ENCODE measurements at regions not wholly inside any gene's neighbourhood (a gene's known extent, or its start where the extent isn't known, plus 50 kb on each side); places are given as distances from the start of the nearest gene placed in this dataset.

DNA sequence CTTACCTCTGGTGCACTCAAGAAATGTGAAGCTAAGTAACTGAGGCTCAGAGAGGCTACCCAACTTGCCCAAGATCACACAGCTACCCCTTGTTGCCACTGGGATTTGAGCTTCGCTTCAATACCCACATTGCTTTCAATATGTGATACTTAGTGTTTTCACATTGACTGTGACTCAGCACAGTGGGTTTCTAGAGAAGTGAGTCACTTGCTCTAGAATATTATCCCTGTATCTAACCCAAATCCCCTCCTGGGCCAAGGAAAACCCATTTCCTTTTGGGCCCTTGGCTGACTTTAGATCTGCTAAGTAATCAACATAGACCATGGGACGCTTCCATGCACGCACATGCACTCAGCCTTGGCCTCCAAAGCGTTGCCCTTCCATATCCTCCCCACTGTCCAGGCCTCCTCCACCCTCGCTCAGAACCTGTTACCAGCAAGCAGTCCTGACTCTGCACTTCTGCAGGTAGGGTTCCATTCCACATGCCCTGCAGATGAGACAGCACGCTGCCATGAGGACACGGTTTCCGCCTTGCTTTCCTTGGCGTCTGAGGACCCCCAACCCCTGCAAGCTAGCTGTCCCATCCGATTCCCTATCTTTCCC, 87.7 kb upstream of the CHST15 start:
- Mint-ChIP-seq H3K4me1 (peaks cover 8% of the 10 kb centered on the region), H3K27me3 (ENCODE audit: insufficient read depth, low read depth) (peaks cover 4% of the 10 kb centered on the region), H3K36me3 (no peaks in the 10 kb centered on the region), H3K27ac (no peak overlapping the region), H3K4me3 (no peak overlapping the region), H3K9me3 (no peaks in the 10 kb centered on the region)
- TF ChIP-seq EZH2phosphoT487 (IDR thresholded peaks at IDR 0.05), result no peak
- TF ChIP-seq EZH2 (IDR thresholded peaks at IDR 0.05), result no peak
- TF ChIP-seq CTCF (IDR thresholded peaks at IDR 0.05), result no peak
- no peak overlapping the region for H3K9ac ChIP-seq
- H3K27ac ChIP-seq, result no peak overlapping the region
- no peaks in the 10 kb centered on the region for H3K9me3 ChIP-seq (ENCODE audit: low read depth)
- H3K4me1 ChIP-seq, result no peaks in the 10 kb centered on the region
- H3F3A ChIP-seq (ENCODE audit: low read depth), result no peaks in the 10 kb centered on the region
- H2AFZ ChIP-seq (replicated peaks), result no peak overlapping the region
- H3K36me3 ChIP-seq, result no peaks in the 10 kb centered on the region
- no peaks in the 10 kb centered on the region for H4K20me1 ChIP-seq (ENCODE audit: low read depth)
- DNase-seq (ENCODE audit: low spot score), result no peak
- H3K4me2 ChIP-seq, result no peak overlapping the region
- no peaks in the 10 kb centered on the region for H3K79me2 ChIP-seq (ENCODE audit: low read depth)
- H3K4me3 ChIP-seq, result no peak overlapping the region
- H3K27me3 ChIP-seq, result no peaks in the 10 kb centered on the region

DNA sequence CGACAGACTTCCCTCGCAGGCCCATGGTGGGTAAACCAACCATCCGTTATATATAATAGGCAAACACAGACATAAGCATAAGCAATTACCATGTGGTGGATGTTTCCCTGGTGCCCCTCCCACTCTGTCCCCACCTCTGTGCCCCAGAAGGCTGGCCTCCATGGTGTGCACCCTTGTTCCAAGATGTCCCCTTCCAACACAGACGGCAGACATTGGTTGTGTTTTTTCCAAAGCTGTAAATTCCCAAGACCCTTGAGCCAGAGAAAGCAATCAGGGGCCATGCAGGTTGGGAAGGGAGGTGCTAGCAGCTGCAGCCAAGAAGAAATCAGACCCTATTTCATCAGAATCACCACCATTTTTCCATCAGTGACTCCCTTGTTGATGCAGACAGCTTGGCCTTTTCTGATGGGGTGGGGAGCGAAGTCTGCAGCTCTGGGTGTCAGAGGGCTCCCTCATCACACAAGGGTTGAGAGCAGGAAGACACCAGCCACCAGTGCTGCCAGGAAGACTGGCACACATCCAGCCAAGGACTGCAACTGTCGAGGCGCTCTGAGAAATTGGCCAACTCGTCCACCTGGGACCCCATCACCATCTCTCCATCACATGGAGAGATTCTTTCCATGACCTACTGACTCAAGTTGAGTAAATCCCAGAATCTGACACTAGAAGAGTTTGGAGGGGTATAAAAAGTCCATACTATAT, 86.8 kb upstream of the CHST15 start:
- no peaks in the 10 kb centered on the region for H3K9me3 ChIP-seq (ENCODE audit: low read depth)
- H3K36me3 ChIP-seq, result no peaks in the 10 kb centered on the region
- H3K27me3 ChIP-seq, result no peaks in the 10 kb centered on the region
- no peak overlapping the region for H3K4me3 Mint-ChIP-seq
- H3K27ac Mint-ChIP-seq, result no peak overlapping the region
- no peak overlapping the region for H3K4me3 ChIP-seq
- H3K27ac ChIP-seq, result no peak overlapping the region
- H3K4me1 ChIP-seq, result no peaks in the 10 kb centered on the region
- TF ChIP-seq EZH2phosphoT487 (IDR thresholded peaks at IDR 0.05) (no peak), CTCF (IDR thresholded peaks at IDR 0.05) (no peak), EZH2 (IDR thresholded peaks at IDR 0.05) (no peak)
- no peaks in the 10 kb centered on the region for H3K9me3 Mint-ChIP-seq
- no peaks in the 10 kb centered on the region for H3F3A ChIP-seq (ENCODE audit: low read depth)
- H2AFZ ChIP-seq (replicated peaks), result no peak overlapping the region
- peaks cover 2% of the 10 kb centered on the region for H3K27me3 Mint-ChIP-seq (ENCODE audit: insufficient read depth, low read depth)
- H3K4me1 Mint-ChIP-seq, result peaks cover 6% of the 10 kb centered on the region
- DNase-seq (ENCODE audit: low spot score), result no peak
- H4K20me1 ChIP-seq (ENCODE audit: low read depth), result no peaks in the 10 kb centered on the region
- H3K9ac ChIP-seq, result no peak overlapping the region
- H3K79me2 ChIP-seq (ENCODE audit: low read depth), result no peaks in the 10 kb centered on the region
- H3K4me2 ChIP-seq, result no peak overlapping the region
- no peaks in the 10 kb centered on the region for H3K36me3 Mint-ChIP-seq

GRCh38 chr10:124179308-124180043, 86.1 kb upstream of the CHST15 start:
- Histone ChIP-seq H3K9me3 (ENCODE audit: low read depth) (no peaks in the 10 kb centered on the region), H3K9ac (no peak overlapping the region), H3K27ac (no peak overlapping the region), H3K4me3 (no peak overlapping the region), H3K27me3 (no peaks in the 10 kb centered on the region), H3K79me2 (ENCODE audit: low read depth) (no peaks in the 10 kb centered on the region), H4K20me1 (ENCODE audit: low read depth) (no peaks in the 10 kb centered on the region), H2AFZ (replicated peaks) (no peak overlapping the region), H3K4me1 (no peaks in the 10 kb centered on the region), H3K36me3 (no peaks in the 10 kb centered on the region), H3K4me2 (no peak overlapping the region), H3F3A (ENCODE audit: low read depth) (no peaks in the 10 kb centered on the region)
- no peak overlapping the region for H3K27ac Mint-ChIP-seq
- H3K4me3 Mint-ChIP-seq, result no peak overlapping the region
- no peak for DNase-seq (ENCODE audit: low spot score)
- H3K36me3 Mint-ChIP-seq, result no peaks in the 10 kb centered on the region
- peaks cover 5% of the 10 kb centered on the region for H3K4me1 Mint-ChIP-seq
- H3K9me3 Mint-ChIP-seq, result no peaks in the 10 kb centered on the region
- TF ChIP-seq EZH2phosphoT487 (IDR thresholded peaks at IDR 0.05) (no peak), EZH2 (IDR thresholded peaks at IDR 0.05) (no peak), CTCF (IDR thresholded peaks at IDR 0.05) (no peak)
- H3K27me3 Mint-ChIP-seq (ENCODE audit: insufficient read depth, low read depth), result peaks cover 2% of the 10 kb centered on the region
